Astrocyte (in vitro differentiated cells and primary cell): ENCODE measurements at regions not wholly inside any gene's neighbourhood (a gene's known extent, or its start where the extent isn't known, plus 50 kb on each side); places are given as distances from the start of the nearest gene placed in this dataset.

Source experiments
- CTCF ChIP-seq: IDR thresholded peaks from 2 replicates; pipeline ENCODE4 v1.5.1; 2011; ENCODE audit warnings: low read depth, mild to moderate bottlenecking, inconsistent platforms, low read length, moderate library complexity; ENCODE audit not compliant: insufficient read depth
- EZH2 ChIP-seq: IDR thresholded peaks from 2 replicates; pipeline ENCODE4 v1.6.1; 2012; ENCODE audit warnings: mild to moderate bottlenecking, low read length, inconsistent platforms; ENCODE audit not compliant: insufficient read depth

DNA sequence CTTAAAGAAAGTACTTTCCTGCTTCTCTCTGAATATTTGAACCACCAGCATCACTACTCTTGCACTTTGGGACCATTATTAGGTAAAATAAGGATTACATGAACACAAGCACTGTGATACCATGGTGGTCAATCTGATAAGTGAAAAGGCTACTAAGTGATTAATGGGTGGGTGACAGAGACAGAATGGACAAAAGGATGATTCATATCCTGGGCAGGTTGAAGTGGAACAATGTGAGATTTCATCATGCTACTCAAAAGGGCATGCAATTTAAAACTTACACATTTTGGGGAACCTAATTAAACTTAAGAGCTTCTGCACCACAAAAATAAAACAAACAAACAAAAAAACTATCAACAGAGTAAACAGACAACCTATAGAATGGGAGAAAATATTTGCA lies 172.0 kb upstream of the CD96 start:
- no peak for TF ChIP-seq CTCF
- TF ChIP-seq EZH2 = no peak
